Keratinocyte (primary cell): ENCODE measurements at regions not wholly inside any gene's neighbourhood (a gene's known extent, or its start where the extent isn't known, plus 50 kb on each side); places are given as distances from the start of the nearest gene placed in this dataset.

Experiments used
- DNase-seq: peaks from one replicate; pipeline ENCODE4 v3.0.0-alpha.2; 2011; ENCODE audit warnings: low read depth, missing footprints, low spot score
- FAIRE-seq: peaks from 2 replicates; lab custom pipeline; 2011; peaks lifted over from hg19 to GRCh38; lab: Jason Lieb, UNC
- H2AFZ ChIP-seq: 2 replicates; pipeline ENCODE4 v1.6.0; 2012; ENCODE audit warnings: low read length, control low read depth, inconsistent platforms; ENCODE audit not compliant: control insufficient read depth
- H3K27ac ChIP-seq: 2 replicates; pipeline ENCODE4 v1.5.1; 2011; ENCODE audit warnings: low read length; ENCODE audit not compliant: control insufficient read depth, insufficient read depth
- H3K27me3 ChIP-seq: 3 replicates; pipeline ENCODE4 v1.6.0; 2011; ENCODE audit warnings: low read length; ENCODE audit not compliant: control insufficient read depth, insufficient read depth; ENCODE audit errors: extremely low read depth
- H3K36me3 ChIP-seq, 2 experiments: 2 replicates in 1 of 2; 3 replicates in 1 of 2; pipeline ENCODE4 v1.5.1; 2011; ENCODE audit warnings: low read length in 2 of 2, mild to moderate bottlenecking in 1 of 2; ENCODE audit not compliant: control insufficient read depth in 2 of 2, insufficient read depth in 2 of 2; ENCODE audit errors: extremely low read depth in 1 of 2
- H3K4me1 ChIP-seq: 3 replicates; pipeline ENCODE4 v1.5.1; 2011; ENCODE audit warnings: low read length; ENCODE audit not compliant: control insufficient read depth, insufficient read depth; ENCODE audit errors: extremely low read depth
- H3K4me2 ChIP-seq: 3 replicates; pipeline ENCODE4 v1.6.0; 2011; ENCODE audit warnings: low read depth, low read length; ENCODE audit not compliant: control insufficient read depth, insufficient read depth; ENCODE audit errors: extremely low read depth
- H3K4me3 ChIP-seq, 3 experiments: fragments of 200-600 bp in 1 of 3; sonication (generic) in 1 of 3; 2 replicates in 2 of 3; 3 replicates in 1 of 3; pipeline ENCODE4 v1.5.1; 2011 to 2016; ENCODE audit warnings: low read length in 3 of 3, mild to moderate bottlenecking in 3 of 3, control low read depth in 2 of 3, inconsistent platforms in 1 of 3, low read depth in 1 of 3, mixed read lengths in 1 of 3, mixed run types in 1 of 3, moderate library complexity in 1 of 3; ENCODE audit not compliant: control insufficient read depth in 2 of 3, insufficient read depth in 2 of 3; ENCODE audit errors: extremely low read depth in 1 of 3
- H3K79me2 ChIP-seq: 2 replicates; pipeline ENCODE4 v1.6.0; 2012; ENCODE audit warnings: low read length; ENCODE audit not compliant: control insufficient read depth, insufficient read depth
- H3K9ac ChIP-seq: 3 replicates; pipeline ENCODE4 v1.6.0; 2011; ENCODE audit warnings: low read length; ENCODE audit not compliant: control insufficient read depth, insufficient read depth; ENCODE audit errors: extremely low read depth
- H3K9me1 ChIP-seq: 3 replicates; pipeline ENCODE4 v1.6.0; 2011; ENCODE audit warnings: low read length; ENCODE audit not compliant: control insufficient read depth, insufficient read depth; ENCODE audit errors: extremely low read depth
- H3K9me3 ChIP-seq: 2 replicates; pipeline ENCODE4 v1.5.1; 2012; ENCODE audit warnings: low read depth, low read length; ENCODE audit not compliant: control insufficient read depth
- H4K20me1 ChIP-seq: 3 replicates; pipeline ENCODE4 v1.6.0; 2011; ENCODE audit warnings: low read length; ENCODE audit not compliant: control insufficient read depth, insufficient read depth; ENCODE audit errors: extremely low read depth
- CTCF ChIP-seq, 3 experiments: IDR thresholded peaks in 1 of 3; conservative IDR thresholded peaks in 1 of 3; optimal IDR thresholded peaks in 1 of 3; 2 replicates in 2 of 3; 3 replicates in 1 of 3; pipeline versions ENCODE3 to v1.5.1; 2011; ENCODE audit warnings: low read length in 3 of 3, mild to moderate bottlenecking in 3 of 3, moderate library complexity in 2 of 3, control low read depth in 1 of 3, inconsistent platforms in 1 of 3; ENCODE audit not compliant: insufficient read depth in 2 of 3; ENCODE audit errors: extremely low read depth in 1 of 3
- EZH2 ChIP-seq: IDR thresholded peaks from one replicate; pipeline ENCODE4 v1.6.1; 2012; ENCODE audit warnings: inconsistent platforms, mild to moderate bottlenecking, low read length, moderate library complexity
- dilution Hi-C: fragments of 300-500 bp; cut with MboI; formaldehyde crosslinking; loops from one replicate; pipeline ENCODE4 v1.7.0; 2020; ENCODE audit warnings: low sequenced_read_pairs; ENCODE audit not compliant: extremely low pct_ligation_motif_present

- H3K36me3 ChIP-seq = no peaks in the 10 kb centered on the region
- no peak for TF ChIP-seq CTCF (optimal IDR thresholded peaks at IDR 0.05 in 1 of 3, IDR thresholded peaks at IDR 0.05 in 1 of 3, conservative IDR thresholded peaks at IDR 0.05 in 1 of 3; ENCODE audit: extremely low read depth in 1 of 3, insufficient read depth in 2 of 3, low read length in 3 of 3)
- TF ChIP-seq EZH2 = no peak
- H3K9ac ChIP-seq = no peak overlapping the region
- no peaks in the 10 kb centered on the region for H3K27me3 ChIP-seq
- DNase-seq = no peak
- H3K4me3 ChIP-seq = no peak overlapping the region
- dilution Hi-C loops = no loop called here
- H3K9me1 ChIP-seq = no peaks in the 10 kb centered on the region
- no peaks in the 10 kb centered on the region for H3K4me1 ChIP-seq
- H3K9me3 ChIP-seq = no peaks in the 10 kb centered on the region
- H3K4me2 ChIP-seq = no peak overlapping the region
- H4K20me1 ChIP-seq = no peaks in the 10 kb centered on the region
- no peak overlapping the region for H2AFZ ChIP-seq
- FAIRE-seq = no peak
- no peak overlapping the region for H3K27ac ChIP-seq
- no peaks in the 10 kb centered on the region for H3K79me2 ChIP-seq
These were observed 91.5 kb upstream of the CALN1 start for GRCh38 chr7:72503644-72504043.

- dilution Hi-C loops = no loop called here
- Histone ChIP-seq H3K9me1 (no peaks in the 10 kb centered on the region), H3K4me1 (no peaks in the 10 kb centered on the region), H2AFZ (no peak overlapping the region), H3K9ac (no peak overlapping the region), H3K27me3 (no peaks in the 10 kb centered on the region), H3K4me3 (no peak overlapping the region), H3K27ac (no peak overlapping the region), H4K20me1 (no peaks in the 10 kb centered on the region), H3K4me2 (no peak overlapping the region), H3K36me3 (no peaks in the 10 kb centered on the region), H3K9me3 (no peaks in the 10 kb centered on the region), H3K79me2 (no peaks in the 10 kb centered on the region)
- FAIRE-seq (no peak), DNase-seq (no peak)
- TF ChIP-seq EZH2 = no peak
- no peak for TF ChIP-seq CTCF (optimal IDR thresholded peaks at IDR 0.05 in 1 of 3, IDR thresholded peaks at IDR 0.05 in 1 of 3, conservative IDR thresholded peaks at IDR 0.05 in 1 of 3; ENCODE audit: extremely low read depth in 1 of 3, insufficient read depth in 2 of 3, low read length in 3 of 3)
These were observed 82.7 kb upstream of the CALN1 start for GRCh38 chr7:72494807-72495206.
